ENCODE measurements at regions not wholly inside any gene's neighbourhood (a gene's known extent, or its start where the extent isn't known, plus 50 kb on each side); places are given as distances from the start of the nearest gene placed in this dataset.

- DNase-seq: no peak
- ATAC-seq: no peak
These were observed 95.7 kb upstream of the VPREB1 start for GRCh38 chr22:22148905-22149304.

- no peak for ATAC-seq
These were observed 99.7 kb upstream of the VPREB1 start for GRCh38 chr22:22144858-22145257.

GRCh38 chr22:22143448-22143847 lies 101.1 kb upstream of the VPREB1 start:
- ATAC-seq (no peak), DNase-seq (no peak)

More at GRCh38 chr22:22144858-22145257, 99.7 kb upstream of the VPREB1 start:
- no peak for DNase-seq

DNA sequence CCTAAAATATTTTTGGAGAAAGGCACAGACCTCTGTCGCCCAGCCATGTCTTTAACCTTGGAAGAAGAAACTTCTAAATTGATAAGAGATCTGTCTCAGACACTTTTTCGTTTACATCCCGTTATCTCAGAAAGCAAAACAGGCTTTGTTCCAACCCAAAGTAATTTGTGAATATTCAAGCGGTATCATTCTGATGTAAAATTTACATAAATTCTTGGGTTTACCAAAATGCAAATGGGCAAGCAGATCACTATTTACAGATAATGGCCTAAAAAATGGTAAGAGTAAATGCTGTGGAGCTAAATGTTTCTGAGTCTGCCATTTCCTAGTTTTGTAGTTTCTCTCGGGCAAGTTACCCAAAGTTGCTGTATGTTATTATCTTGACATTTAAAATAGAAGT lies 101.9 kb upstream of the VPREB1 start:
- DNase-seq (no peak), ATAC-seq (no peak)

GRCh38 chr22:22141771-22142591 lies 102.6 kb upstream of the VPREB1 start:
- no peak for ATAC-seq
- no peak for DNase-seq

DNA sequence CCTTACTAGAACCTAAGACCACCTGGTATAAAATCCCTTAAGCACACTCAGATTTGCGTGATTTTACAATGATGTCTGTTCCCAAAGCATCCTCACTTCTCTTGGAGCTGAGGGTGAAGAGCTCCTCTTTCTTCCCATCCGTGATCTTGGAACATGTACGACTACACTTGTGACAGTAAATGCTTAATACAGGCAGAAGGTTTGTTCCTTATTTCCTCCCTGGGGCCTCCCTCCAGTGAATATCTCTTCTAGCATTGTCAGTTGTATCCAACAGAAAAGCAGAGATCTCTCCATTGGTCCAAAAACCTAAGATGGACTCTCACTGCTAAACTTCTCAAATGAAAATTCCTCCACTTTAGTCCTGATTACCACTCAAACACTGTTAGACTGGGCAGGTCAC lies 103.6 kb upstream of the VPREB1 start:
- ATAC-seq (no peak), DNase-seq (no peak)

DNA sequence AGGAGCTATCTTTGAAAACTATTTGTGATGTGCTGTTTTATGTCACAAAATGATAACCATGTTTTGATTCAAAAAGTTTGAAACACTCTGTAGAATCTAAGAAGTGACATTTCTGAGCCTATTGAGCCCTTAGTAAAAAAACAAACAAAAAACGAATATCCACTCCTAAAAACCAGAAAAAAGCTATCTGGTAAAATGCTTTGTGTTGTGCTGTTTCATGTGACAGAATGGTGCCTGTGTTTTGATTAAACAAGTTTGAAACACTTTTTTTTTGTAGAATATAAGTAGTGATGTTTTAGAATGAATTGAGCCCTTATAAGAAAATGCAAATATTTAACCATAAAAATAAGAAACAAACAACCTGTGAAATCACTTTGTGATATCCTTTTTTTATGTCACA lies 105.2 kb upstream of the VPREB1 start:
- ATAC-seq: no peak
- no peak for DNase-seq

- no peak for DNase-seq
- ATAC-seq: no peak
These were observed 105.7 kb upstream of the VPREB1 start for GRCh38 chr22:22138915-22139314.

DNA sequence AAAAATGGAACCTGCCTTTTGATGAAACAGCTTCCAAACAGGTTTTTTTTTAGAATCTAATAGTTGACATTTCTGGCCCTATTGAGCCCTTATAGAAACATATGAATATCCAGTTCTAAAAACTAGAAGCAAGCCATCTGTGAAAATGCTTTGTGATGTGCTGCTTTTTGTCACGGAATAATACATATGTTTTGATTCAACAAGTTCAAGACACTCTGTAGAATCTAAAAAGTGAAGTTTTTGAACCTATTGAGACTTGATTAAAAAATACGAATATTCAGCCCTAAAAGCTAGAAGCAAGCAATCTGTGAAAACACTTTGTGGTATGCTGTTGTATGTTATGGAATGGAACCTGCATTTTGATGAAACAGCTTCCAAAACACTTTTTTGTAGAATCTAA lies 106.7 kb upstream of the VPREB1 start:
- ATAC-seq (no peak), DNase-seq (no peak)

DNA sequence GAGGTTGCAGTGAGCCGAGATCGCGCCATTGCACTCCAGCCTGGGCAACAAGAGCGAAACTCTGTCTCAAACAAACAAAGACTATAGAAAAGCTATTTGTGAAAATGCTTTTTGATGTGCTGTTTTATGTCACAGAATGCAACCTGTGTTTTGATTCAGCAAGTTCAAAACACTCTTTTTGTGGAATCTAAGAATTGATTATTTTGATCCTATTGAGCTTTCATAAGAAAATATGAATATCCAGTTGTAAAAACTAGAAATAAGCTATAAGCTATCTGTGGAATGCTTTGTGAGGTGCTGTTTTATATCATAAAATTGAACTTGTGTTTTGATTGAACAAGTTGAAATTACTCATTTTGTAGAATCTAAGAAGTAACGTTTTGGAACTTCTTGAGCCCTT lies 110.7 kb upstream of the VPREB1 start:
- DNase-seq (no peak), ATAC-seq (no peak)

DNA sequence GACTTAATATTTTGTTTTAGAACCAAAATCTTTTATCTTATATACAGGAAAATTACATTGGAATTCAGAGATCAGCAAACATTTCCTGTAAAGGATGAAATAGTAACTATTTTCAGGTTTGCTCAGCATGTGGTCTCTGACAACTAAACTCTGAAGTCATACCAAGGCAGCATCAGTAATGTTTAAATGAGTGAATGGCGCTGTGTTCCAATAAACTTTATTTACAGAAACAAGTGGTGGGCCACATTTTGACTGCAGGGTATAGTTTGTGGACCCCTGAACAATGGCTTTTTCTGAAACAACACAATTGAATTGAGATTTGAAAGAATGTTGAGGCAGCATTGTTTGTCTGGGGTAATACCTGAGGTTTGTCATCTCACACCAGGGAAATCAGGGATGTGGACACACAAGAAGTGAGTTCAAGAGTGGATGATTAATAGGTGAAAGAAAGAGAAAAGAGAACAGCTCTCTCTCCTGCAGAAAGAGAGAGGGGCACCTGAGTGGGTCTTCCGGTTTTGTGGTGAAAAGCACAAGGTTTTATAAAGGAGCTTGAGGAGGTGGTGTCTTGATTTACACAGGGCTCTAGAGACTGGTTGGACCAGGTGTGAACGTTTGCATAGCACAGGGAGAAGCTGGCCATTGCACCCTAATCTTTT lies 113.5 kb upstream of the VPREB1 start:
- DNase-seq (no peak), ATAC-seq (no peak)

DNA sequence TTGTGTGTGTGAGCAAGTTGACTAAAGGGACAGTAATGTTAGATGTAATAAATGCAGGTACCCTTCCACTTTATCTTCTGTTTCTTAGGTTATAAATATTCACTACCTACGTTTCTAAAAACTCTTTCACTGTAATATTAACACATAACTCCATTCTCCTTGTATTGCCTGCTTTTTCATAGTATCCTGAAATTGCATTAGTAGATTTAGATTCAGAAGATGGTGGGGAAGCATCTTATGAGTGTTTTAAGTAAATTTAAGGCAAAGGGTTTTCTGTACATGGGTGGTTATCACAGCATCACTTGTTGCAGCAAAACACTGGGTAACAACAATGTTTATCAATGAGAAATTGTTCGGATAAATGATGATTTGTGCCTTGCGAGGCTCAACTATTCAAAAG lies 115.2 kb upstream of the VPREB1 start:
- DNase-seq (no peak), ATAC-seq (no peak)

DNA sequence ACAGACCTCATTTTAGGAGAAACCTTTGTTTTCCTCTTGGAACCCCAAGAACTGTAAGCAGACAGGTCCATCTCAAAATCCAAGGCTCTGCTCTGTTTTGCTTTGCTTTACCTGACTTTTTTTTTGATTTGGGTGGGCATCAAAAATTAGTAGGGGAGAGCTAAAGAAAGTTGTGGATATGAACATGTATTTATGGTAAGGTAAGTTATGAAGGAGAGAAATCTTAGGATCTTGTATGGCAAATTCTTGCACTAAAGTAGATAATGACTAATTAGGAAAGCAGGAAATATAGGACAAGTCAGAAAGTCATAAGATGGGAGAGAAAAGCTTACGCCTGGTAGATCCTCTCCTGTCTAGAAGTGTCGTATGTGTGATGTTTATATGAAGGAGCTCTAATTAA lies 116.1 kb upstream of the VPREB1 start:
- no peak for DNase-seq
- ATAC-seq: no peak

GRCh38 chr22:22127100-22127499 lies 117.5 kb upstream of the VPREB1 start:
- DNase-seq: no peak
- ATAC-seq: no peak

DNA sequence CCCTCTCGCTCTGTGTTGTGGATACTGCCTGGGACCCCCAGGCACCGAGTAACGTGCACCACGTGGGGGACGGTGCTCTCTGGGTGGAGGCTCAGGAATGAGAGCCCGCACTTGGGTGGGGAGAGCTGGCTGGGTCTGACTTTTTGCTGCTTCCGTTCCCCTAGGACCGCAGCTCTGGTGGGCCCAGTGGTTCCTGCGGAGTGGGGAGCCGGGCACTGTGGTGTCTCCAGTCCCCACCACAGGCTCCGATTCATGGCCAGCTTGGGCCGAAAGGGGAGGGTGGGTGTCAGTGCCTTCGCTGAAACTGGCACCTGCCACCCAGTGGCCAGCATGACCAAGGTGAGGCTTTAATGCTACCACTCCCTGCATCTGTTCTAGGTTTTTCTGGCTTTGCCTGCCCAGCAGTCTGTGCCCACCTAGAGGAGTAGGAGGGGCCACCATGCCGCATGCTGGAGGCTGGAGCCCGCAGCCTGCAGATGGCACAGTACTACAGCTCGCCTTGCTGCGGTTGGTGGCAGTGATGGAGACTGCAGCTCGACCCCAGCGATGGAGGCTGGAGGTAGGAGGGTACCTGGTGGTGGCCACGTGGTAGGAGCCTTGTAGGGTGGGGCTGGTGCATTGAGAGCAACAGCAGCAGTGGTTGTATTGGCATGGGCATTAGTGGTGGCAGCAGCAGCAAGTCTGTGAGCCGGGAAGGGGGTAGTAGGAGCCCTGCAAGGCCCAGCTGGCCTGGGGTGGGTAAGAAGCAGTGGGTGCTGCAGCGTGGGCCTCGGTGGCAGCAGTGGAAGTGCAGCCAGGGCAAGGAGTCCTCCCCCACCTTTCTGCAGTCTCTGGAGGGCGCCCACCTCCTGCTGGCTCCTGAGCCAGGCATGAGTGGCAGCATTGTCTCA lies 118.8 kb upstream of the VPREB1 start:
- DNase-seq: no peak
- ATAC-seq: no peak

DNA sequence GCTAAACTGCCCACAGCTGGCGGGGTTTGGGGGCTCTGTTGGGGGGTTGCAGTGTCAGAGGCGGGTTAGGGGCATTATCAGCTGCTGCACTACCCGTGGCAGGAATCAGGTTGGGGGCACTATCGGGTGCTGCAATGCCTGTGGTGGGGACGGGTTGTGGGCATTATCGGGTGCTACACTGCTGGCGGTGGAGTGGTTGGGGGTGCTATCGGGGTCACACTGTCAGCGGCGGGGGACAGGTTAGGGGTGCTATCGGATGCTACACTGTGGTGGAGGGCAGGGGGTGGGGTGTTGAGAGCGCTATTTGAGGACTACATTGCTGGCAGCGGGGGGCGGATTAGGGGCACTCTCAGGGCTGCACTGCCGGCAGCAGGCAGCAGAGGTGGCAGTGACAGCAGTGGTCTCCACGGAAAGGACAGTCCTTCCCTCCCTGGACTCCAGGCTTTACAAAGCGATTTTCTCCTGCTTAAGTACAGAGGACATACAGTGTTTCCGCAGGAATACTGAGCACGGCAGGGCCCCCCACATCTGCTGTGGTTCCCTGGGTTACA lies 119.5 kb upstream of the VPREB1 start:
- DNase-seq (no peak), ATAC-seq (no peak)

- DNase-seq: no peak
- no peak for ATAC-seq
These were observed 120.2 kb upstream of the VPREB1 start for GRCh38 chr22:22124374-22124773.

- DNase-seq (no peak), ATAC-seq (no peak)
These were observed 120.7 kb upstream of the VPREB1 start for GRCh38 chr22:22123960-22124278.

GRCh38 chr22:22123118-22123959 lies 121.2 kb upstream of the VPREB1 start:
- no peak for ATAC-seq
- DNase-seq: no peak

DNA sequence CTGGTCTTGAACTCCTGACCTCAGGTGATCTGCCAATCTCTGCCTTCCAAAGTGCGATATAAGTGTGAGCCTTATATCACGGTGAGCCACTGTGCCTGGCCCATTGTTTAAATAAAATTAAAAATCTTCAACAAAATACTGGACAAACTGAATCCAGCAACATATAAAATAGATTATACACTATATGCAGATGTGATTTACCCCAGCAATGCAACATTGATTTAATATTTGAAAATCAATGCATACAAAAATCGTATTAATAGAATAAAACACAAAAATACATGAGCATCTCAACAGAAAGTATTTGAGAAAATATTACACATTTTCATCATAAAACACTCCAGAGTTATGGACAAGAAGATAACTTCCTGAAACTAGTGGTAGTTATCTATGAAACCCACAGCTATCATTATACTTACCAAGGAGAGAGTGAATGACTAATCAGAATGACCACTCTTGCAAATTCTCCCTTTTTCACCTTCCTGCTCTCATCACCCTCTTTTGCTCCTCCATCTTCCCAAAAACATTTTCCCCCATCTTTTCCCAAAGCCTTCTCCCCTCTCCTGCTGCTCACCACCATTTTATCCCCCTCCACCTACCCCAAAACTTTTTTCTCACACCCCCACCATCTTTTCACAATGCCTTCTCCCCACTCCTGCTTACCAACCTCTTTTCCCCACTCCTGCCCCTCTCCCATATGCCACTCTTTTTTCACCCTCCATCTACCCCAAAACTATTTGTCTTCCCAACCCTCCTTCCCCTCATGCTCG lies 122.1 kb upstream of the VPREB1 start:
- DNase-seq (no peak), ATAC-seq (no peak)

DNA sequence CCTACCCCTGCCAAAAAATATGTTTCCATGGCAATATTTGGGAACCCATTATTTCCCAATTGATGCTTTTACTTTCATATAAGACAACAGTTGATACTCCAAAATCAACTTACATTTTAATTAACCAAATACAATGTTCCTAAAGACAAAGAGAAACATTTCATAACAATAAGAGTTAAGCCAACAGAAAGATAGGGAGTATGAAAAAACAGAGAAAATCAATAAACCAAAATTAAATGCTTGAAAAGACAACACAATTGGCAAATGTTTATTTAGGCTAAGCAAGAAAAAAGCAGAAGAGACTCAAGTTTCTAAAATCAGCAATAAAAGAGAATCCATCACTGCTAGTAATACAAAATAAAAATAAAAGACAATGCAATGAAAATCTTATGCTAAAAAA lies 123.1 kb upstream of the VPREB1 start:
- DNase-seq: no peak
- no peak for ATAC-seq
